HG03439 (cell line): ENCODE measurements at regions not wholly inside any gene's neighbourhood (a gene's known extent, or its start where the extent isn't known, plus 50 kb on each side); places are given as distances from the start of the nearest gene placed in this dataset.
"Not testable (repeated sequence)": the region's sequence is repeated elsewhere in the genome, so short reads cannot be mapped to it uniquely, and the experiment has no call there.

Experiments used
- ATAC-seq: cut with Tn5 transposase; IDR thresholded peaks from one replicate; pipeline ENCODE4 v1.9.1; 2021; ENCODE audit warnings: mild to moderate bottlenecking, moderate library complexity; ENCODE audit not compliant: unreplicated experiment

DNA sequence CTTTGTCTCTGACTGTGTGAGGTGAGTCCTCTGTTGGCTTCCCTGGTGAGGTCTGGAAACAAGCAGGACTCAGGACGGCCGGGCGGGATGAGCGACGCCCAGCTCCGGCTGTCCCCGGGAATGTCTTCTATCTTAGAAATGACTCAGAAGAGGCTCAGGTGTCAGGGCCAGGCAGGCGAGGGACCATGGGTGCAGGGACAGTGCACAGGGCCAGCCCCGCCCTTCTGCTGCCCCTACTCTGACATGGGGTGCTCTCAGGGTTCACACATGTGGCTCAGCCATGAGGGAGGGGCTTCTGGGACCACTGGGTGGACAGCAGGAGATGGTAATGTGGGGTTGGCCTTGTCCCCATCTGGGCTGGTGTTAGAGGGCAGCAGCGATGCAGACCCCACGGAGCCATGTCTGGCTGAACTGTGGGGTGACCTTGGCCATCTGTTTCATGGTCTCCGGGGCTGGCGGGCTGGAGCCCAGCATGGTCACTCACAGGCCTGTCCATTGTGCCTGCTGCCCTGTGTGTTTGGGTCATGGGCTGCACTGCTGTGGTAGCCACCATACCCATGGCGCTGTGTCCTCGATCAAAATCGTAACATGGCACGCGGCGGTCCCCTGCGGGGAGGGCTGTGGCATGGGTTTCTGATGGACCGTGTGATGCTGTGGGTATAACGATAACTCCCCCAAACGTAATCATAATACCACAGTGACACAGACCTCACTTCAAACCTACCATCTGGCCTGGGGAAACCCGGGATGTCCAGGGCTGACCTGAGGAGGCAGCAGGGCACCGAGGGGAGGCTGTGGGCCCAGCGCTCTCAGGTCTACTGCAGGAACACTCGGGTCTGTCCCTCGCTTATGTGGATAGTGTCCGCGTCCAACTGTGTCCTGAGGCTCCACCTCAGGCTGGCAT lies 368.8 kb downstream of the TMEM121 start:
- ATAC-seq: no peak

DNA sequence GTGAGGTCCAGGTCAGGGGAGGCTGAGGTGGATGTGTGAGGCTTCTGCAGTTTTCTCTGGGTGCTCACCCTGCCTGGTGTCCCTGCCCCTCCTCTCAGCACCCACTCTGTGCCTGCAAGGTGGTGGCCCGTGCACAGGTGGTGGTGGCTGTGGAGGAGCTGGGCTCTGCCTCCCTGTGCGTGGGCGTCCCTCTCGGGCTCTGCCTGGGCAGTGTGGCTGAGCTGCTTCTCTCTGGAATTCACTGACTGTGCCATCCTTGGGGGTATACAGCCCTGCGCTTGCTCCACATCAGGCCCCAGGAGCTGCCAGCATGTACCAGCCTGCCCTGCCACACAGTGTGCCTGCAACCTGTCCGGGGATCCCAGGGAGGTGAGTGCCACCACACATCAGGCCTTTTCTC lies 369.8 kb downstream of the TMEM121 start:
- not testable (repeated sequence) for ATAC-seq

DNA sequence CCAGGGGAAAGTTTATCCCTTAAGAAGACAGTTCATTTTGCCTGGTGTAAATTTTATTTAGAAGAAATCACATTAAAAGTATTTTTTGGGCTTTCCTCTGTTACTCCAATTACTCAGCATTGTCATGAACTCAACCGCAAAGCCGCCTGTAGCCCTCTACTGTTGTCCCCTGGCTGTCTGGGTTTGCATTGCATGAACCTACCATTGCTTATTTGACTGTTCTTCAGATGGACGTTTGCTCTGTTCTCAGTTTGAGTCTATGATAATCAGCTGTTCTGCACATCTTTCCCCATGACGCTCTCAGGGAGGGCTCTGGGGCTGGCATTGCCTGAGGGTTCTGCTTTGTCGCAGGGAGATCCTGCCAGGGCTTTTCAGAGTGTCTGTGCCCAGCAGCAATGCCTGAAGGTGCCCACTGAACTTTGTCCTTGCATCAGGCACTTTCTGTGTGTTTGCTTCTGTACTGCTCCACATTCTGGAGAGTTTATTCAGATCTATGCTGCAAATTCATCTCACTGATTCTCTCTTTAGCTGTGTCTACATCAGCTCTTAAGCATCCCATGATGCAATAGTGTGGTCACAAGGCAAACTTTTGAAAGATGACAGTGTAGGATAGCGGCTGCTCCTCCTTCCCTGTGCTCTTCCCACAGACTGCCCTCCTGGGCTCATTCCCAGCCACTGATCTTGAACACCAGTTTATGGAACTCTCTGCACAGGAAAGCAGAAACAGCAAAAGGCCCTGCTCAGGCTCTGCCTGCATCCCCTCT lies 370.8 kb downstream of the TMEM121 start:
- not testable (repeated sequence) for ATAC-seq

DNA sequence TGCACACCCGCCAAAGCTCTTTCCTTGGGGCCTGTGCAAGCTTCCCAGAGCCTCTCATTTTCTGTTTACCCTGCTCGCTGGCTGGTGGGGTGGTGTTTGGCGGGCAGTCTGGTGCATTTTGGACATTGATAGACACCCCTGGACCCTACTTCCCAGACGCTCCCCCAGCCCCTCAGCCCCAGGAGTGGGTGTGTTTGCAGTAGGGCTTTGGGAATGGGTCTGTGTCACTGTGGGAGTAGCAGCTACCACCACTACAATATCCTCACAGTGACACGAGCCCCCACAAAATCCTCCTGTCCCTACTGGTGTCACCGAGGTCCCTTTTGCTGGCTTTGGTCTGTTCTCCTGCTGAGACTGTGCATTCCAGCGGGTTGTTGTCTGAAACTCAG lies 371.3 kb downstream of the TMEM121 start:
- no peak for ATAC-seq

DNA sequence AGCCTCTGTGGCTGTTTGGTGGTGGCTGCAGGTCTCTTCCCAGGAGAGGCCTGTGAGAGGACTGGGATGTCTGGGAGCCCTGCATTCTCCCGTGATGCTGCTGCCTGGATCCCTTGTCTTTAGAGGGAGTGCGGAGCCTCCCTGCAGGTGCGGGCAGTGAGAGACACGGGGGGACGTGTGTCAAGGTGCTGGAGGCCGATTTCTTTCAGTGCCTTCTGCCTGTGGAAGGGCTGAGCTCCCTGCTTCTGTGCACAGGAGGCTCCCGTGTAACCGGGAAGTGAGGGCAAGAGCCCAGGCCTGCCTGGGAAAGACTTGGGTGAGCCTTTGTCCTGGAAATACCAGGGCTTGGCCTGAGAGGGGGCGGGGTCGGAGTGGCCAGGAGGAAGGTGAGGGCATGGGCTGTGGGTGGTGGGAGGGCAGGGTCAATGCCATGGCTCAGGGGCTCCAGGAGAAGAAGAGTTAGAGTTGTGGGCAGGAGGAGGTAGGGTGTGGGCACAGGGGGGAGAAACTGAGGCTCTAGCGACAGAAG lies 372.2 kb downstream of the TMEM121 start:
- ATAC-seq: no peak

DNA sequence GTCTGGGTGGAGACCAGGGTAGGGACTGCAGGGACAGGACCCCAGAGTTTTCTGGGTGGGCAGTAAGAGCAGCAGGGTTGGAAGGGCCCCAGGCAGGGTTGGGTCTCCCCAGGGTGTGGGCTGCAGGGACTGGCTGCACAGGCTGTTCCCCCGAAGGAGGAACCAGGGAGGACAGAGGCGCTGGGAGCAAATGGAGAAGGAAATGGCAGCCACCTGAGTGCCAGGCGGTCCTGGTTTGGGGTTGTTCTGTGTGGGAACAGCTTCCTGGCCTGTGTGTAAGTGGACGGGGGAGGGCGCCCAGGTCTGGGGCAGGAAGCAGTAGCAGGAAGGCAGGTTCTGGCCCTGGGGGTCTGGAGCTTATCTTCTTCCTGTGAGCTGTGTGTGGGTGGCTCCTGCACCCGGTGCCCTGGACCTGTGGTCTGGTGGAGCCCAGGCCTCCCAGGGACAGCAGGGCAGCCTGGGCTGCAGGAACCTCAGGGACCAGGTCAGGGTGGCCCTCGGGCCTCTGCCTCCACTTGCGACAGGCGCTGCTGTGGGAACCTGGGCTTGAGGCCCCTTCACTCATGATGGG lies 372.8 kb downstream of the TMEM121 start:
- no peak for ATAC-seq

DNA sequence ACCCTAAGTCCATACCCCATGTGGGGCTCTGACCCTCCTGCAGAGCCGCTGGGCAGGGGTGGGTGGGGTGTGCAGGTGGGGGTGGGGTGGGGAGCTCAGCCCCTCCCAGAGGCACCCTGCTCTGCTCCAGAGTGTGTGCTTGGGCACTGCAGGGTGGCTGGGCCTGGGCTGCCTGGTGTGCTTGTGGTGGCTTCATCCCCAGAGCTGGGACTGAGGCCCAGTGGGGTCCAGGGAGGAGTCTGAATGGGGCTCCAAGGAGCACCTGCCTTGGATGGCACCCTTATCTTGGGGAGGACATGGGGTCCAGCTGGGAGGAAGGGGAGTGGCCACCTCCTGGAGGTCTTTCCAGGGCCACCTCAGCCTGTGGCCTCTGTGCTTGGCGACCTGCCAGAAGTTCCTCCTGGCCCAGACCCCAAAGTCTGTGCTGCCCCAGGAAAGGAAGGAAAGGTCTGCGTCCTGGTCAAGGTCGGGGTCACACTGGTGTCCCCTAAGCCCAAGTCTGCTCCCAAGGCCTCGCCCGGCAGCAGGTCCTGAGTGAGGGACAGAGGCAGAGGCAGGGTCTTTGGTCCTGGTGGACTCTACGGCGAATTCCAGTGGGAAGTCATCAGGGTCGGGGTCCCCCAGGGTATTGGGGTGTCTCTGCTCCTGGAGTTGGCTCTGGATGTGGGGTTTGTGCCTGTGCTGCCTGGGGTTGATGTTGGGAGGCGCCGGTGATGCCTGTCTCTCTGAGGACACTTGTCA lies 373.4 kb downstream of the TMEM121 start:
- no peak for ATAC-seq

DNA sequence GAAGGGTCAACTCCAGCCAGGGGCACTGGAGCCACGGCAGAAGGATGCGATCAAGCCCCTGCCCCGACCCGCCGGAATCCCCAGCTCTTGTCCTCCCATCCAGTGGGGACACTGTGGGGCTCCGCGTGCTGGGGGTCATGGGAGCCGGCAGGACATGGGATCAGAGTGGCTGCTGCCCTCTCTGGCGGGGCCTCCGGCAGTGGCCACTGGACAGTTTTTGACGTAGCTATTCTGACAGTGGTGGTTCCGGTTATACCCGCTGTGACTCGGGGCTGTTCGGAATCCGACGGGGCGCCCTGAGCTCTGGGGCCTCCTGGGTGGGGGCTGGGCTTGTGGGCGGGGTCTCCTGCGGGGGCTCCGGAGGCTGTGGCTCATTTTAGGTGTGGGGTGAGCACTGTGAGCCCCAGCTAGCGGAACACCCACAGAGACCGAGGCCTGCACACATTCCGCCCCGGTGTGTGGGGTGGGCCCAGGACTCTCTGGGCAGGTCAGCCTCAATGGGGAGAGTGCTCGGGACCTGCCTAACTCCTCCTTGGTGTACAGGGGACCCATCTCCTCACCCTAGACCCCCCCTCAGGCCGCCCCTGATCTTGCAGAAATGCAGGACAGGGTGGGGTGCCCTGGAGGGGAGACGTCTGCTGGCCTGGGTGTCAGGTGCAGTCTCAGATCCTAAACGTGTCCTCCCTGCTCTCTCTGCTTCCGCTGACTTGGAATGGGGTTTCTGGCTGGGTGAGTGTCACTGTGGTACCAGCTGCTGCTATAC lies 374.2 kb downstream of the TMEM121 start:
- ATAC-seq: no peak

DNA sequence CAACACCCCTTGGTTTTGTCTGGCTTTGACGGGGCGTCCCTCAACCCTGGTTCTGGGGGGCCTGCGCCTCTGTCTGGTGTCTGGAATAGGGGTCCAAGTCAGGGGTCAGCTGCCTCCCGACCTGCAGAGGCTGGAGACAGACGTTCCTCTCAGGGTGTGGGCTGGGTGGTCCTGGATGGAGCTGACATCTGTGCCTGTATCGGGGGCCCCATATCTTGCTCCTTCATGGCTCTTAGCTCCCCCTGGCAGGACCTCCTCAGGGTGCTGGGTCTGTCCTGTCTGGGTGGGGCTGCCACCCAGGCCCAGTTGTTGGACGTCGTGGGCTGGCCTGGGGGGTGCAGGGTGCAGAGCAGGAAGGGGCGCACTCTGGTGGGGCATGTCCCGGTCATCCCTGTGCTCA lies 374.8 kb downstream of the TMEM121 start:
- ATAC-seq: no peak

DNA sequence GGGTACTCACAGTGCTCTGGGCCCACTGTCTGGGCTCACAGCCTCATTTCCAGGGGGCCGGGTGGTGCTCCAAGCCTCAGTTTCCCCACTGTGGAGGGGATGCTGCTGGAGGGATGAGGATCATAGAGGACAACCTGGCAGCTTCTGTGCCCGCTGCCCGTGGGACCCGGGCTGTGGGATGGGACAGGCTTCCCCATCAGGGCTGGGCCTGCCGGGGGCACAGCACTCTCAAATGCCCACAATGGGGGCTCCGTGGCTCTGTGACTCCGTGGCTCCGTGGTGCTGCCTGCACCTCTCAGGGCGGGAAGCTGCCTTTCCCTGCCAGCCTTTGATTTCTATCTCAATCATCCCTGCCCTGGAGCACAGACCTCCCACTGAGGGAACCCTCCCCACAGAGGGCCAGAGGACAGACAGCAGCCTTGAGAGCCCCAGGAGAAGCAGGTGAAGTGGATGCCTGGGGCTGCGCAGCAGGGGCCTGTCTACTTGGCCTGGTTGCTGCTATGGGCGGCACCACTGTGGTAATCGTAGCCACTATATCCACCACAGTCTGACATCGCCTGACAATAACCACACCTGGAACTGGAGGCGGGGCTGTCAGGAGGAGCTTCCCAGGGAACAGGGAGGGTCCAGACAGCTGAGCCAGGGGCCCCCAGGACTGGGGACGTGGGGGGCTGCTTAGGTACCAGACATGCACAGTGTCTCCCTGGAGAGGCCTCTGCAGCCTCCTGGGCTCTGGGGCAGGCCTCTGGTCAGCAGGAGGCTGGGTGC lies 375.9 kb downstream of the TMEM121 start:
- no peak for ATAC-seq

DNA sequence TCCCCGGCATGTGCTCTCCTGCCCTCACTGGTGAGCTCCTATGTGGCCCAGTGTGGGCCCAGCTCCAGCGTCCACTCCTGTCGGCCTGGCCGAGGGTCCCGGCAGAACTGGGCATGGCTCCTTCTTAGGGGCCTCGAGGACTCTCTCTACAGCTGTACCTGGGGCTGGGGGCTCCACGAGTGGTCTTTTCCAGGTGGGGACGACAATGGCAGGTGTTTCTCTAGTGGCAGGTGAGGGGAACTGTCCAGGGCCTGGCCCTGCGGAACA lies 376.4 kb downstream of the TMEM121 start:
- ATAC-seq: not testable (repeated sequence)

DNA sequence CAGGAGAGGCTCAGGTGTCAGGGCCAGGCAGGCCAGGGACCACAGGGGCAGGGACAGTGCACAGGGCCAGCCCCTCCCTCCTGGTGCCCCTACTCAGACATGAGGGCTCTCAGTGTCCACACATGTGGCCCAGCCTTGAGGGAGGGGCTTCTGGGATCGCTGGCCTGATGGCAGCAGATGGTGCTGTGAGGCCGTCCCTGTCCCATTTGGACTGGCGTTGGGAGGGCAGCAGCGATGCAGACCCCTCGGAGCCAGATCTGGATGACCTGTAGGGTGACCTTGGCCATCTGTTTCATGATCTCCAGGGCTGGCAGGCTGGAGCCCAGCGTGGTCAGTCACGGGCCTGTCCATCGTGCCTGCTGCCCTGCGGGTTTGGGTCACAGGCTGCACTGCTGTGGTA lies 377.6 kb downstream of the TMEM121 start:
- no peak for ATAC-seq

DNA sequence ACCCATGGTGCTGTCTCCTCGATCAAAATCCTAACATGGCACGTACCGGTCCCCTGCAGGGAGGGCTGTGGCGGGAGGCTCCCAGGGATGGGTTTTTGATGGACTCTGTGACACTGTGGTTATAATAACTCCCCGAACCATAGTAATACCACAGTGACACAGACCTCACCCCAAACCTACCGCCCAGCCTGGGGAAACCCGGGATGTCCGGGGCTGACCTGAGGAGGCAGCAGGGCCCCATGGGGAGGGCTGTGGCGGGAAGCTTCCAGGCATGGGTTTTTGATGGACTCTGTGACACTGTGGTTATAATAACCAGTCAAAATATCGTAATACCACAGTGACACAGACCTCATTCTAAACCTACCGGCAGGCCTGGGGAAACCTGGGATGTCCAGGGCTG lies 378.0 kb downstream of the TMEM121 start:
- no peak for ATAC-seq

DNA sequence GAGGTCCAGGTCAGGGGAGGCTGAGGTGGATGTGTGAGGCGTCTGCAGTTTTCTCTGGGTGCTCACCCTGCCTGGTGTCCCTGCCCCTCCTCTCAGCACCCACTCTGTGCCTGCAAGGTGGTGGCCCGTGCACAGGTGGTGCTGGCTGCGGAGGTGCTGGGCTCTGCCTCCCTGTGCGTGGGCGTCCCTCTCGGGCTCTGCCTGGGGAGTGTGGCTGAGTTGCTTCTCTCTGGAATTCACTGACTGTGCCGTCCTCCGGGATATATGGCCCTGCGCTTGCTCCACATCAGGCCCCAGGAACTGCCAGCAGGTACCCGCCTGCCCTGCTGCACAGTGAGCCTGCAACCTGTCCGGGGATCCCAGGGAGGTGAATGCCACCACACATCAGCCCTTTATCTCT lies 379.1 kb downstream of the TMEM121 start:
- no peak for ATAC-seq

DNA sequence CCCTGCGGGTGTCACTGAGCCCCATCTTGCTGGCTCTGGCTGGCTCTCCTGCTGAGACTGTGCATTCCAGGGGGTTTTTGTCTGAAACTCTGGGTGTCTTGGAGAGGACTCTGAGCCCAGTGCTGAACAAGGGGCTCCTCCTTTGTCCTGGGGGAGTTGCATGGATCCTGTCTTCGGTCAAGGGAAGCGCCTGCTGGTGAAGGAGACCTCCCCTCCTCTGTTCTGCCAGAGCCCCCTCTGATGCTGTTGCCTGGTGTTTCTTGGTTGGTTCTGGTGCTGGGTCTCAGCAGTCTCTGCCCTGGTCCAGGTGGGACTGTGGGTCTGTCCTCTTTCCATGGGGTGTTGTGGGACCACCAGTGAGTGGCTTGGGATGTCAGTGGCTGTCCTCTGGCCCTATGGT lies 380.9 kb downstream of the TMEM121 start:
- ATAC-seq: no peak

DNA sequence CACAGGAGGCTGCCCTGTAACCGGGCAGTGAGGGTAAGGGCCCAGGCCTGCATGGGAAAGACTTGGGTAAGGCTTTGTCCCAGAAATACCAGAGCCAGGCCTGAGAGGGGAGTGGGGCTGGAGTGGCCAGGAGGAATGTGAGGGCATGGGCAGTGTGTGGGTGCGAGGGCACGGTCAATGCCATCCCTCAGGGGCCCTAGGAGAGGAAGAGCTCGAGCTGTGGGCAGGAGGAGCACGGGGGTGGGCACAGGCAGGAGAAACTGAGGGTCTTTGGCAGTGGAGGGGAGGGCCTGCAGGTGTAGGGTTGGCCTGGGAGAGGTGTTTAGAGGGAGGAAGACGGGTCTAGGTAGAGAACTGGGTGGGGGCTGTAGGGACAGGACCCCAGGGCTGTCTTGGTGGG lies 381.6 kb downstream of the TMEM121 start:
- ATAC-seq: no peak

DNA sequence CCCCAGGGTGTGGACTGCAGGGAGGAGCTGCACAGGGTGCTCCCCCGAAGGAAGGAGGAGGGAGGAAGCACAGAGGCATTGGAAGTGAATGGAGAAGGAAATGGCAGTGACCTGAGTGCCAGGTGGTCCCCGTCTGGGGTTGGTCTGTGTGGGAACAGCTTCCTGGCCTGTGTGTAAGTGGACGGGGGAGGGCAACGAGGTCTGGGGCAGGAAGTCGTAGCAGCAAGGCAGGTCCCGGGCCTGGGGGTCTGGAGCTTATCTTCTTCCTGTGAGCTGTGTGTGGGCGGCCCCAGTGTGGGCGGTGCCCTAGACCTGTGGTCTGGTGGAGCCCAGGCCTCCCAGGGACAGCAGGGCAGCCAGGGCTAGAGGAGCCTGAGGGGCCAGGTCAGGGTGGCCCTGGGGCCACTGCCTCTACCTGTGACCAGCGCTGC lies 382.1 kb downstream of the TMEM121 start:
- ATAC-seq: no peak

DNA sequence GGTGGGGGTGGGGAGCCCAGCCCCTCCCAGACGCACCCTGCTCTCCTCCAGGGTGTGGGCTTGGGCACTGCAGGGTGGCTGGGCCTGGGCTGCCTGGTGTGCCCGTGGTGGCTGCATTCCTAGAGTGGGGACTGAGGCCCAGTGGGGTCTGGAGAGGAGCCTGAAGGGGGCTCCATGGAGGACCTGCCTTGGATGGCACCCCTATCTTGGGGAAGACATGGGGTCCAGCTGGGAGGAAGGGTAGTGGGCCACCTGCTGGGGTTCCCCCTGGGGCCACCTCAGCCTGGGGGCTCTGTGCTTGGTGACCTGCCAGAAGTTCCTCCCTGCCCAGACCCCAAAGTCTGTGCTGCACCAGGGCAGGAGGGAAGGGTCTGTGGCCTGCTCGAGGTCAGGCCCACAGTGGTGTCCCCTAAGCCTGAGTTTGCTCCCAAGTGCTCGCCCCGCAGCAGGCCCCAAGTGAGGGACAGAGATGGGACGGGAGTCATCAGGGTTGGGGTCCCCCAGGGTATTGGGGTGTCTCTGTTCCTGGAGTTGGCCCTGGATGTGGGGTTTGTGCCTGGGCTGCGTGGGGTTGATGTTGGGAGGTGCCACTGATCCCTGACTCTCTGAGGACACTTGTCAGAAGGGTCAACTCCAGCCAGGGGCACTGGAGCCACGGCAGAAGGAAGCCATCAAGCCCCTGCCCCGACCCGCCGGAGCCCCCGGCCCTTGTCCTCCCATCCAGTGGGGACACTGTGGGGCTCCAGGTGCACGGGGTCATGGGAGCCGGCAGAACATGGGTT lies 382.9 kb downstream of the TMEM121 start:
- no peak for ATAC-seq

DNA sequence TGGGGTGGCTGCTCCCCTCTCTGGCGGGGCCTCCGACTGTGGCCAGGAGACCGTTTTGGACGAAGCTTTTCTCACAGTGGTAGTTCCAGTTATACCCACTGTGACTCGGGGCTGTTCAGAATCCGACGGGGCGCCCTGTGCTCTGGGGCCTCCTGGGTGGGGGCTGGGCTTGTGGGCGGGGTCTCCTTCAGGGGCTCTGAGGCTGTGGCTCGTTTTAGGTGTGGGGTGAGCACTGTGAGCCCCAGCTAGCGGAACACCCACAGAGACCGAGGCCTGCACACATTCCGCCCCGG lies 383.4 kb downstream of the TMEM121 start:
- not testable (repeated sequence) for ATAC-seq
